Colonic mucosa (tissue), 4 donors: ENCODE measurements at regions not wholly inside any gene's neighbourhood (a gene's known extent, or its start where the extent isn't known, plus 50 kb on each side); places are given as distances from the start of the nearest gene placed in this dataset.

Source experiments
- DNase-seq: peaks from one replicate; pipeline ENCODE4 v3.0.0-alpha.2; 2020
- H3K27ac ChIP-seq: fragments of 200-600 bp; one replicate; pipeline ENCODE4 v1.8.0; 2021
- H3K27me3 ChIP-seq: fragments of 200-600 bp; one replicate; pipeline ENCODE4 v1.8.0; 2021
- H3K36me3 ChIP-seq: fragments of 200-600 bp; one replicate; pipeline ENCODE4 v1.8.0; 2021
- H3K4me1 ChIP-seq: fragments of 200-600 bp; one replicate; pipeline ENCODE4 v1.8.0; 2021; ENCODE audit warnings: mild to moderate bottlenecking
- H3K4me3 ChIP-seq: fragments of 200-600 bp; one replicate; pipeline ENCODE4 v1.8.0; 2021
- H3K9ac ChIP-seq, 2 donors: one replicate each; pipeline ENCODE4 v1.7.0; 2013; ENCODE audit warnings: control low read depth in 2 of 2, low read depth in 2 of 2, low read length in 2 of 2
- H3K9me3 ChIP-seq: fragments of 200-600 bp; one replicate; pipeline ENCODE4 v1.8.0; 2021
- CTCF ChIP-seq: fragments of 200-600 bp; IDR thresholded peaks from one replicate; pipeline ENCODE4 v1.8.0; 2022; ENCODE audit warnings: antibody characterized with exemption, mild to moderate bottlenecking
- intact Hi-C: fragments of 100-400 bp; cut with DNase I; formaldehyde crosslinking; loops from one replicate; pipeline ENCODE4 v1.14.1; 2022
- donor health status: healthy.
- donor health status: DM: no; HTN: no; CAD: no.
- donor health status: DM: no; HTN: no; CAD: no.

GRCh38 chr11:32266601-32267000, 168.7 kb downstream of the WT1 start:
- Histone ChIP-seq H3K9me3 (no peaks in the 10 kb centered on the region), H3K27me3 (no peaks in the 10 kb centered on the region), H3K4me1 (no peaks in the 10 kb centered on the region), H3K36me3 (no peaks in the 10 kb centered on the region), H3K4me3 (no peak overlapping the region), H3K9ac (no peak overlapping the region), H3K27ac (no peak overlapping the region)
- DNase-seq = no peak
- no peak for TF ChIP-seq CTCF
- intact Hi-C loops = no loop called here

- Histone ChIP-seq H3K4me3 (no peak overlapping the region), H3K27ac (no peak overlapping the region), H3K4me1 (no peaks in the 10 kb centered on the region), H3K27me3 (no peaks in the 10 kb centered on the region), H3K9me3 (no peaks in the 10 kb centered on the region), H3K36me3 (no peaks in the 10 kb centered on the region), H3K9ac (no peak overlapping the region)
- TF ChIP-seq CTCF = no peak
- intact Hi-C loops = no loop called here
- no peak for DNase-seq
Measured at GRCh38 chr11:32267679-32268187, 167.6 kb downstream of the WT1 start.

GRCh38 chr11:32273931-32274330, 161.4 kb downstream of the WT1 start:
- no peak overlapping the region for H3K9ac ChIP-seq
- no peak for TF ChIP-seq CTCF
- no peaks in the 10 kb centered on the region for H3K4me1 ChIP-seq
- no peak overlapping the region for H3K27ac ChIP-seq
- H3K27me3 ChIP-seq = no peaks in the 10 kb centered on the region
- intact Hi-C loops = no loop called here
- no peak for DNase-seq
- no peaks in the 10 kb centered on the region for H3K9me3 ChIP-seq
- no peaks in the 10 kb centered on the region for H3K36me3 ChIP-seq
- H3K4me3 ChIP-seq = no peak overlapping the region

- no peak overlapping the region for H3K27ac ChIP-seq
Measured at GRCh38 chr11:32279672-32280071, 155.7 kb downstream of the WT1 start.

GRCh38 chr11:32280339-32280738, 155.0 kb downstream of the WT1 start:
- Histone ChIP-seq H3K27ac (no peak overlapping the region), H3K9ac (no peak overlapping the region), H3K4me1 (no peaks in the 10 kb centered on the region), H3K9me3 (no peaks in the 10 kb centered on the region), H3K4me3 (no peak overlapping the region), H3K27me3 (no peaks in the 10 kb centered on the region), H3K36me3 (no peaks in the 10 kb centered on the region)
- DNase-seq = no peak
- no peak for TF ChIP-seq CTCF
- intact Hi-C loops = no loop called here

More at GRCh38 chr11:32279672-32280071, 155.7 kb downstream of the WT1 start:
- DNase-seq = no peak
- Histone ChIP-seq H3K36me3 (no peaks in the 10 kb centered on the region), H3K27me3 (no peaks in the 10 kb centered on the region), H3K4me1 (no peaks in the 10 kb centered on the region), H3K9me3 (no peaks in the 10 kb centered on the region), H3K9ac (no peak overlapping the region), H3K4me3 (no peak overlapping the region)
- intact Hi-C loops = no loop called here
- TF ChIP-seq CTCF = no peak
